ENCODE measurements at regions not wholly inside any gene's neighbourhood (a gene's known extent, or its start where the extent isn't known, plus 50 kb on each side); places are given as distances from the start of the nearest gene placed in this dataset.

DNA sequence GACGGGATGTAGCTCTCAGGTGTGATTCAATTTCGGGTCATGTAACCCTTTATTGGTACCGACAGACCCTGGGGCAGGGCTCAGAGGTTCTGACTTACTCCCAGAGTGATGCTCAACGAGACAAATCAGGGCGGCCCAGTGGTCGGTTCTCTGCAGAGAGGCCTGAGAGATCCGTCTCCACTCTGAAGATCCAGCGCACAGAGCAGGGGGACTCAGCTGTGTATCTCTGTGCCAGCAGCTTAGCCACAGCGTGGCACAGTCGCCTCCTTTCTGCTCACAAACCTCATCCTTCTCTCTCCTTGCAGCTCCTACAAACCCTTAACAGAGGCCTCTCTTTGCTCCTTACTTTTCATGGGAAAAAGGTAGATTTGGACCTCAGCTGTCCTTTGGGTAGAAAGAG, 197.5 kb upstream of the PRSS58 start:
- DNase-seq (ENCODE audit: low spot score): no peak
- no peaks in the 10 kb centered on the region for H3K4me1 ChIP-seq (ENCODE audit: insufficient read depth, low read length, poor library complexity, severe bottlenecking)
- intact Hi-C loops (cut with micrococcal nuclease; ENCODE audit: unreplicated experiment): no loop called here
- H3K36me3 ChIP-seq (ENCODE audit: insufficient read depth, low read length, poor library complexity, severe bottlenecking): no peaks in the 10 kb centered on the region
- H3K4me3 ChIP-seq (ENCODE audit: low read depth, low read length, poor library complexity, severe bottlenecking): no peak overlapping the region
- no peak overlapping the region for H3K27ac ChIP-seq (ENCODE audit: low read depth, low read length, poor library complexity, severe bottlenecking)
- ChIA-PET CTCF (no interaction called here), POLR2A (ENCODE audit: low non-redundant PET) (no interaction called here)
- peaks cover under 1% of the 10 kb centered on the region for H3K27me3 ChIP-seq (replicated peaks; ENCODE audit: insufficient read depth, low read depth, low read length, poor library complexity)
- TF ChIP-seq EZH2 (IDR thresholded peaks at IDR 0.05; ENCODE audit: borderline replicate concordance, low read depth, low read length, poor library complexity, severe bottlenecking) (no peak), CTCF (conservative IDR thresholded peaks at IDR 0.05; ENCODE audit: low read depth, low read length) (no peak)
- no peaks in the 10 kb centered on the region for H3K9me3 ChIP-seq (ENCODE audit: low read depth, low read length, poor library complexity, severe bottlenecking)
- no TSS peak for BruUV-seq (replicated peaks)

- CTCF ChIA-PET: no interaction called here
Measured at GRCh38 chr7:142454862-142455261, 197.0 kb upstream of the PRSS58 start.

GRCh38 chr7:142452791-142453190, 194.9 kb upstream of the PRSS58 start:
- no peak for DNase-seq (ENCODE audit: low spot score)
- Histone ChIP-seq H3K4me3 (ENCODE audit: low read depth, low read length, poor library complexity, severe bottlenecking) (no peak overlapping the region), H3K36me3 (ENCODE audit: insufficient read depth, low read length, poor library complexity, severe bottlenecking) (no peaks in the 10 kb centered on the region), H3K27ac (ENCODE audit: low read depth, low read length, poor library complexity, severe bottlenecking) (no peak overlapping the region), H3K27me3 (replicated peaks; ENCODE audit: insufficient read depth, low read depth, low read length, poor library complexity) (no peaks in the 10 kb centered on the region), H3K9me3 (ENCODE audit: low read depth, low read length, poor library complexity, severe bottlenecking) (no peaks in the 10 kb centered on the region), H3K4me1 (ENCODE audit: insufficient read depth, low read length, poor library complexity, severe bottlenecking) (no peaks in the 10 kb centered on the region)
- TF ChIP-seq EZH2 (IDR thresholded peaks at IDR 0.05; ENCODE audit: borderline replicate concordance, low read depth, low read length, poor library complexity, severe bottlenecking) (no peak), CTCF (conservative IDR thresholded peaks at IDR 0.05; ENCODE audit: low read depth, low read length) (no peak)
- ChIA-PET CTCF (interaction anchor here (1.3 kb wide), 1 partner anchor 26 kb away, joined by 4 read pairs; no protein-coding TSS in a partner anchor), POLR2A (ENCODE audit: low non-redundant PET) (no interaction called here)
- no TSS peak for BruUV-seq (replicated peaks)
- intact Hi-C loops (cut with micrococcal nuclease; ENCODE audit: unreplicated experiment): no loop called here

More at GRCh38 chr7:142454862-142455261, 197.0 kb upstream of the PRSS58 start:
- H3K4me3 ChIP-seq (ENCODE audit: low read depth, low read length, poor library complexity, severe bottlenecking): no peak overlapping the region
- no peaks in the 10 kb centered on the region for H3K27me3 ChIP-seq (replicated peaks; ENCODE audit: insufficient read depth, low read depth, low read length, poor library complexity)
- no peaks in the 10 kb centered on the region for H3K9me3 ChIP-seq (ENCODE audit: low read depth, low read length, poor library complexity, severe bottlenecking)
- no TSS peak for BruUV-seq (replicated peaks)
- H3K36me3 ChIP-seq (ENCODE audit: insufficient read depth, low read length, poor library complexity, severe bottlenecking): no peaks in the 10 kb centered on the region
- H3K4me1 ChIP-seq (ENCODE audit: insufficient read depth, low read length, poor library complexity, severe bottlenecking): no peaks in the 10 kb centered on the region
- TF ChIP-seq CTCF (conservative IDR thresholded peaks at IDR 0.05; ENCODE audit: low read depth, low read length): no peak
- no peak for TF ChIP-seq EZH2 (IDR thresholded peaks at IDR 0.05; ENCODE audit: borderline replicate concordance, low read depth, low read length, poor library complexity, severe bottlenecking)
- no peak overlapping the region for H3K27ac ChIP-seq (ENCODE audit: low read depth, low read length, poor library complexity, severe bottlenecking)
- peak; percentile 4 for DNase-seq (ENCODE audit: low spot score)
- intact Hi-C loops (cut with micrococcal nuclease; ENCODE audit: unreplicated experiment): no loop called here
- POLR2A ChIA-PET (ENCODE audit: low non-redundant PET): no interaction called here
